ENCODE measurements at regions not wholly inside any gene's neighbourhood (a gene's known extent, or its start where the extent isn't known, plus 50 kb on each side); places are given as distances from the start of the nearest gene placed in this dataset.

DNA sequence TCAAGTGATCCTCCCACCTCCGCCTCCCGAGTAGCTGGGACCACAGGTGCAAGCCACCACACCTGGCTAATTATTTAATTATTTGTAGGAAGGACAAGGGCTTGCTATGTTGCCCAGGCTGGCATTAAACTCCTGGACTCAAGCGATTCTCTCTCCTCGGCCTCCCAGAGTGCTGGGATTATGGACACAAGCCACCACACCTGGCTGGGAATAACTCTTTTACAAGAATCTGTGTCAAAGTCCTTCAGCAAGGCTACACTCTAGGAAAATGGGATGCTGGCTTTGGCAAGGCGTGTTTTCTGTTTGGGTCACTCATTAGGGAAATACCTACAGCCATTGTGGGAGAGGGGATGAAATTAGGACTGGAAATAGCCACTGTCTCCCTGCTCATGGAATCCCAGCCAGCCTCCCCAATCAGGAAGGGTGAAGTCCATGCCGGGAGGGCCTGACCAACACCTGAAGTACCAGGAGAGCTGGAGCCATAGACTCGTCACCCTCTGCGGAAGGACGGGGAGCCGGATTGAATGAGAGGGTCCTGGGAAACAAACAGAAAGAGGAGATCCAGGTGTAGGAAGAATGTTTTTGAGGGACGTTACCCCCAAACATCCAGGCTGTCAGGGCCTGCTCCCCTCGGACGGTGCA lies 72.2 kb upstream of the MYL10 start:
- TF ChIP-seq, protein P1, sequence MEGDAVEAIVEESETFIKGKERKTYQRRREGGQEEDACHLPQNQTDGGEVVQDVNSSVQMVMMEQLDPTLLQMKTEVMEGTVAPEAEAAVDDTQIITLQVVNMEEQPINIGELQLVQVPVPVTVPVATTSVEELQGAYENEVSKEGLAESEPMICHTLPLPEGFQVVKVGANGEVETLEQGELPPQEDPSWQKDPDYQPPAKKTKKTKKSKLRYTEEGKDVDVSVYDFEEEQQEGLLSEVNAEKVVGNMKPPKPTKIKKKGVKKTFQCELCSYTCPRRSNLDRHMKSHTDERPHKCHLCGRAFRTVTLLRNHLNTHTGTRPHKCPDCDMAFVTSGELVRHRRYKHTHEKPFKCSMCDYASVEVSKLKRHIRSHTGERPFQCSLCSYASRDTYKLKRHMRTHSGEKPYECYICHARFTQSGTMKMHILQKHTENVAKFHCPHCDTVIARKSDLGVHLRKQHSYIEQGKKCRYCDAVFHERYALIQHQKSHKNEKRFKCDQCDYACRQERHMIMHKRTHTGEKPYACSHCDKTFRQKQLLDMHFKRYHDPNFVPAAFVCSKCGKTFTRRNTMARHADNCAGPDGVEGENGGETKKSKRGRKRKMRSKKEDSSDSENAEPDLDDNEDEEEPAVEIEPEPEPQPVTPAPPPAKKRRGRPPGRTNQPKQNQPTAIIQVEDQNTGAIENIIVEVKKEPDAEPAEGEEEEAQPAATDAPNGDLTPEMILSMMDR (IDR thresholded peaks at IDR 0.05; ENCODE audit: low read length): no peak
- TF ChIP-seq EZH2 (IDR thresholded peaks at IDR 0.05; ENCODE audit: borderline replicate concordance, low read length): no peak

Measured in OCI-LY1 (cell line).